ENCODE measurements at regions not wholly inside any gene's neighbourhood (a gene's known extent, or its start where the extent isn't known, plus 50 kb on each side); places are given as distances from the start of the nearest gene placed in this dataset.

GRCh38 chr14:71536927-71537772, 395.1 kb upstream of the RGS6 start:
- H3K4me3 ChIP-seq (replicated peaks; ENCODE audit: insufficient read depth, low read length), result no peak overlapping the region
- TF ChIP-seq SPI1 (IDR thresholded peaks at IDR 0.05; ENCODE audit: borderline replicate concordance, low read depth), result no peak
- no peak for DNase-seq (ENCODE audit: low read depth in 1 of 2, low spot score in 1 of 2)

GRCh38 chr14:71538288-71538687, 393.9 kb upstream of the RGS6 start:
- H3K4me3 ChIP-seq (replicated peaks; ENCODE audit: insufficient read depth, low read length), result no peak overlapping the region
- no peaks in the 10 kb centered on the region for H3K27me3 ChIP-seq (ENCODE audit: insufficient read depth, poor library complexity, severe bottlenecking)
- DNase-seq (ENCODE audit: low read depth in 1 of 2, low spot score in 1 of 2), result no peak
- no peak overlapping the region for H3K27ac ChIP-seq (replicated peaks)
- TF ChIP-seq GABPA (IDR thresholded peaks at IDR 0.05; ENCODE audit: low read depth), result no peak
- TF ChIP-seq POLR2AphosphoS5 (IDR thresholded peaks at IDR 0.05; ENCODE audit: low read depth), result no peak
- no peak for TF ChIP-seq CTCF (IDR thresholded peaks at IDR 0.05; ENCODE audit: insufficient read depth, low read length)
- no peak for TF ChIP-seq REST (IDR thresholded peaks at IDR 0.05; ENCODE audit: insufficient replicate concordance, low read depth)
- no peak for TF ChIP-seq SPI1 (IDR thresholded peaks at IDR 0.05; ENCODE audit: borderline replicate concordance, low read depth)

More at GRCh38 chr14:71536927-71537772, 395.1 kb upstream of the RGS6 start:
- Histone ChIP-seq H3K27ac (replicated peaks) (no peak overlapping the region), H3K27me3 (ENCODE audit: insufficient read depth, poor library complexity, severe bottlenecking) (no peaks in the 10 kb centered on the region)

GRCh38 chr14:71538938-71539649, 393.1 kb upstream of the RGS6 start:
- H3K4me3 ChIP-seq (replicated peaks; ENCODE audit: insufficient read depth, low read length), result no peak overlapping the region
- TF ChIP-seq REST (IDR thresholded peaks at IDR 0.05; ENCODE audit: insufficient replicate concordance, low read depth) (no peak), POLR2AphosphoS5 (IDR thresholded peaks at IDR 0.05; ENCODE audit: low read depth) (no peak), GABPA (IDR thresholded peaks at IDR 0.05; ENCODE audit: low read depth) (no peak), CTCF (IDR thresholded peaks at IDR 0.05; ENCODE audit: insufficient read depth, low read length) (no peak), SPI1 (IDR thresholded peaks at IDR 0.05; ENCODE audit: borderline replicate concordance, low read depth) (no peak)
- no peak overlapping the region for H3K27ac ChIP-seq (replicated peaks)
- H3K27me3 ChIP-seq (ENCODE audit: insufficient read depth, poor library complexity, severe bottlenecking), result no peaks in the 10 kb centered on the region
- no peak for DNase-seq (ENCODE audit: low read depth in 1 of 2, low spot score in 1 of 2)

GRCh38 chr14:71539650-71540285, 392.5 kb upstream of the RGS6 start:
- no peaks in the 10 kb centered on the region for H3K27me3 ChIP-seq (ENCODE audit: insufficient read depth, poor library complexity, severe bottlenecking)
- H3K4me3 ChIP-seq (replicated peaks; ENCODE audit: insufficient read depth, low read length), result no peak overlapping the region
- TF ChIP-seq GABPA (IDR thresholded peaks at IDR 0.05; ENCODE audit: low read depth), result no peak
- TF ChIP-seq SPI1 (IDR thresholded peaks at IDR 0.05; ENCODE audit: borderline replicate concordance, low read depth), result no peak
- no peak for TF ChIP-seq CTCF (IDR thresholded peaks at IDR 0.05; ENCODE audit: insufficient read depth, low read length)
- TF ChIP-seq POLR2AphosphoS5 (IDR thresholded peaks at IDR 0.05; ENCODE audit: low read depth), result no peak
- TF ChIP-seq REST (IDR thresholded peaks at IDR 0.05; ENCODE audit: insufficient replicate concordance, low read depth), result no peak
- no peak overlapping the region for H3K27ac ChIP-seq (replicated peaks)
- no peak for DNase-seq (ENCODE audit: low read depth in 1 of 2, low spot score in 1 of 2)
